ENCODE measurements at regions not wholly inside any gene's neighbourhood (a gene's known extent, or its start where the extent isn't known, plus 50 kb on each side); places are given as distances from the start of the nearest gene placed in this dataset.

DNA sequence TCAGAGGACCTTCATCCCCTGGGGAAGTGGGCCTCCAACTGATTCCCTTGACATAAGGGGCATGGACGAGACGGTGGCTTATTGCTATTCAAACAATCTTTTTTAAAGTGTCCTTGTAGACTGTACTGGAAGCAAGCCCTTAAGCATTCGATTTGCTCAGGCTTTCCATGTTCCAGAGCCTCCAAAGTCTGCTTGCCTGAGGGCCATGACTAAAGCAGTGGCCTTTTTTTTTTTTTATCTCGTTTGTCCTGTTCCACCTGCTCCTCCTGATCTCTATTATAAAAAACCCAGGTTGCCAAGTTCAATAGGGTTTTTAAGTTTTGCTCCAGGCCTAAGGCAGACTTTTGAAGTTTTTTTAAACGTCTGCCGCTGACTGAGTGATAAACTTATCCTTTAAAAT lies 103.7 kb upstream of the AADAT start:
- no peaks in the 10 kb centered on the region for H4K20me1 ChIP-seq (ENCODE audit: insufficient read depth)
- H3K4me2 ChIP-seq (ENCODE audit: low read length): no peak overlapping the region
- no peaks in the 10 kb centered on the region for H3K79me2 ChIP-seq (ENCODE audit: insufficient read depth, low read length)
- H3K36me3 ChIP-seq (ENCODE audit: control insufficient read depth in 1 of 2, insufficient read depth in 2 of 2, low read length in 2 of 2): no peaks in the 10 kb centered on the region
- intact Hi-C loops (cut with micrococcal nuclease): no loop called here
- H3K9me2 ChIP-seq (ENCODE audit: insufficient read depth): no peaks in the 10 kb centered on the region
- ChIA-PET RAD21 (ENCODE audit: low non-redundant PET in 1 of 2, low total read pairs in 2 of 2, uncharacterized antibody in 2 of 2, unreplicated experiment in 2 of 2) (no interaction called here), POLR2A (no interaction called here), CTCF (no interaction called here)
- BruUV-seq (replicated peaks): no TSS peak
- no peak overlapping the region for H2AFZ ChIP-seq (ENCODE audit: low read depth, low read length, poor library complexity, severe bottlenecking)
- DNase-seq (ENCODE audit: low read depth, low spot score) (no peak), ATAC-seq (no peak)
- H3K27ac ChIP-seq (ENCODE audit: low read depth, low read length): no peak overlapping the region
- H3K4me3 ChIP-seq (replicated peaks in 1 of 2; ENCODE audit: low read depth in 1 of 2, low read length in 2 of 2): no peak overlapping the region
- no peaks in the 10 kb centered on the region for H3K9me3 ChIP-seq (ENCODE audit: control insufficient read depth in 1 of 2, insufficient read depth in 1 of 2, low read depth in 1 of 2, low read length in 2 of 2)
- TF ChIP-seq SRF (IDR thresholded peaks at IDR 0.05; ENCODE audit: low read depth) (no peak), POLR2A (IDR thresholded peaks at IDR 0.05; ENCODE audit: borderline replicate concordance, extremely low read depth, insufficient read depth, insufficient read length) (no peak), ELF1 (IDR thresholded peaks at IDR 0.05; ENCODE audit: borderline replicate concordance, low read depth) (no peak), FOSL1 (IDR thresholded peaks at IDR 0.05; ENCODE audit: low read depth) (no peak), SP1 (IDR thresholded peaks at IDR 0.05; ENCODE audit: low read depth) (no peak), RAD21 (IDR thresholded peaks at IDR 0.05; ENCODE audit: low read depth) (no peak), YY1 (IDR thresholded peaks at IDR 0.05; ENCODE audit: extremely low read depth, insufficient replicate concordance, low read depth, low read length) (no peak)
- TF ChIP-seq, protein P1, sequence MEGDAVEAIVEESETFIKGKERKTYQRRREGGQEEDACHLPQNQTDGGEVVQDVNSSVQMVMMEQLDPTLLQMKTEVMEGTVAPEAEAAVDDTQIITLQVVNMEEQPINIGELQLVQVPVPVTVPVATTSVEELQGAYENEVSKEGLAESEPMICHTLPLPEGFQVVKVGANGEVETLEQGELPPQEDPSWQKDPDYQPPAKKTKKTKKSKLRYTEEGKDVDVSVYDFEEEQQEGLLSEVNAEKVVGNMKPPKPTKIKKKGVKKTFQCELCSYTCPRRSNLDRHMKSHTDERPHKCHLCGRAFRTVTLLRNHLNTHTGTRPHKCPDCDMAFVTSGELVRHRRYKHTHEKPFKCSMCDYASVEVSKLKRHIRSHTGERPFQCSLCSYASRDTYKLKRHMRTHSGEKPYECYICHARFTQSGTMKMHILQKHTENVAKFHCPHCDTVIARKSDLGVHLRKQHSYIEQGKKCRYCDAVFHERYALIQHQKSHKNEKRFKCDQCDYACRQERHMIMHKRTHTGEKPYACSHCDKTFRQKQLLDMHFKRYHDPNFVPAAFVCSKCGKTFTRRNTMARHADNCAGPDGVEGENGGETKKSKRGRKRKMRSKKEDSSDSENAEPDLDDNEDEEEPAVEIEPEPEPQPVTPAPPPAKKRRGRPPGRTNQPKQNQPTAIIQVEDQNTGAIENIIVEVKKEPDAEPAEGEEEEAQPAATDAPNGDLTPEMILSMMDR (IDR thresholded peaks at IDR 0.05 in 2 of 3, conservative IDR thresholded peaks at IDR 0.05 in 1 of 3; ENCODE audit: borderline replicate concordance in 1 of 3, insufficient read depth in 1 of 3, low read depth in 2 of 3, low read length in 2 of 3): no peak
- no peak overlapping the region for H3K9ac ChIP-seq (ENCODE audit: low read length)
- H3K4me1 ChIP-seq (ENCODE audit: control insufficient read depth in 1 of 2, insufficient read depth in 2 of 2, low read length in 2 of 2): no peaks in the 10 kb centered on the region
- H3K27me3 ChIP-seq (ENCODE audit: insufficient read depth, low read length): no peaks in the 10 kb centered on the region

DNA sequence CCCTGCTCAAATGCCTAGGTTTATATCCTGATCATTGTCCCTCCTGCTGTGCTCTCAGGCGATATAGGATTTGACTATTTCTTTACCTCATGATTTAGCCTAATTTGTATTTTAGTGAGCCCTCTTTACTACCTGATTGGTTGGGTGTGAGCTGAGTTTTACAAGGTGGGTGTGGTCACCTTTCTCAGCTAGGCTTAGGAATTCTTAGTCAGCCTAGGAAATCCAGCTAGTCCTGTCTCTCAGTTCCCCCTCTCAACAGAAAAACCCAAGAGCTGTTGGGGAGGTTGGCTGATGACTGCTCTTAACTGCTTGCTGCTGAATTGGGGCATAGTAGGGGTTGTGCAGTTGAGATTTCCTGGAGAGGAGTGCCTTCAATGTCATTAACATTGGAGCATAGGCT lies 100.5 kb upstream of the AADAT start:
- Histone ChIP-seq H2AFZ (ENCODE audit: low read depth, low read length, poor library complexity, severe bottlenecking) (no peak overlapping the region), H3K79me2 (ENCODE audit: insufficient read depth, low read length) (no peaks in the 10 kb centered on the region), H3K9ac (ENCODE audit: low read length) (no peak overlapping the region), H3K4me3 (replicated peaks in 1 of 2; ENCODE audit: low read depth in 1 of 2, low read length in 2 of 2) (no peak overlapping the region), H3K9me2 (ENCODE audit: insufficient read depth) (no peaks in the 10 kb centered on the region), H4K20me1 (ENCODE audit: insufficient read depth) (no peaks in the 10 kb centered on the region), H3K36me3 (ENCODE audit: control insufficient read depth in 1 of 2, insufficient read depth in 2 of 2, low read length in 2 of 2) (no peaks in the 10 kb centered on the region), H3K4me2 (ENCODE audit: low read length) (no peak overlapping the region), H3K4me1 (ENCODE audit: control insufficient read depth in 1 of 2, insufficient read depth in 2 of 2, low read length in 2 of 2) (no peaks in the 10 kb centered on the region), H3K27ac (ENCODE audit: low read depth, low read length) (no peak overlapping the region), H3K9me3 (ENCODE audit: control insufficient read depth in 1 of 2, insufficient read depth in 1 of 2, low read depth in 1 of 2, low read length in 2 of 2) (no peaks in the 10 kb centered on the region), H3K27me3 (ENCODE audit: insufficient read depth, low read length) (no peaks in the 10 kb centered on the region)
- intact Hi-C loops (cut with micrococcal nuclease): no loop called here
- DNase-seq (ENCODE audit: low read depth, low spot score) (no peak), ATAC-seq (no peak)
- POLR2A ChIA-PET: interaction anchor here (0.6 kb wide), 1 partner anchor 187 kb away, joined by 3 read pairs; no protein-coding TSS in a partner anchor
- CTCF ChIA-PET: interaction anchor here (0.9 kb wide), 1 partner anchor 58 kb away, joined by 3 read pairs; no protein-coding TSS in a partner anchor
- no TSS peak for BruUV-seq (replicated peaks)
- RAD21 ChIA-PET (ENCODE audit: low non-redundant PET in 1 of 2, low total read pairs in 2 of 2, uncharacterized antibody in 2 of 2, unreplicated experiment in 2 of 2): no interaction called here
- TF ChIP-seq EGR1 (IDR thresholded peaks at IDR 0.05; ENCODE audit: low read depth) (no peak), SIN3A (IDR thresholded peaks at IDR 0.05; ENCODE audit: low read depth) (no peak)
